ENCODE measurements at regions not wholly inside any gene's neighbourhood (a gene's known extent, or its start where the extent isn't known, plus 50 kb on each side); places are given as distances from the start of the nearest gene placed in this dataset.
A peak's percentile ranks its signal among the peaks of the same experiment; 100 is the strongest.
"Not testable (repeated sequence)": the region's sequence is repeated elsewhere in the genome, so short reads cannot be mapped to it uniquely, and the experiment has no call there.

GRCh38 chr11:129726179-129726578 lies 89.5 kb upstream of the TMEM45B start:
- DNase-seq (ENCODE audit: low read depth in 4 of 4, low spot score in 1 of 4) = no peak

DNA sequence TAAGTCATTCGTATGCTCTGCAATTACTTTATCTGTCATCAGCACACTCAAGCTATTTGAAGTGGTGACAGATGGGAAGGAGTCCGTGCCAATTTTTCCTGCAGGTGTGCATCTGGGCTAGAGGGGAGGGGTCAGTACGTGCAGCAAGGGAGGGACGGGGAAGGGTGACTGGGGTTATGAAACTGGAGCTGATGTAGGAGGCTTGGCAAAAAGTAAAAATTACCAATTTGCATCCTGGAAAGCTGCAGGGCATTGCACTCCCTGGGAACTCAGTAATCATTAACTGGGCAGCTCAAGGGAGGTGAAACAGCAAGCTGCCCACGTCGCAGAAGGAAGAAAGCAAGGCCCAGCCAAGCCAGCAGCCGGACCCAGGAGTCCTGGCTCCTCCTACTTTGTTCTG lies 87.1 kb upstream of the TMEM45B start:
- no peak for DNase-seq (ENCODE audit: low read depth in 4 of 4, low spot score in 1 of 4)

GRCh38 chr11:129729216-129729615 lies 86.4 kb upstream of the TMEM45B start:
- no peak for DNase-seq (ENCODE audit: low read depth in 4 of 4, low spot score in 1 of 4)

GRCh38 chr11:129729823-129730222 lies 85.8 kb upstream of the TMEM45B start:
- DNase-seq (ENCODE audit: low read depth in 4 of 4, low spot score in 1 of 4) = no peak

DNA sequence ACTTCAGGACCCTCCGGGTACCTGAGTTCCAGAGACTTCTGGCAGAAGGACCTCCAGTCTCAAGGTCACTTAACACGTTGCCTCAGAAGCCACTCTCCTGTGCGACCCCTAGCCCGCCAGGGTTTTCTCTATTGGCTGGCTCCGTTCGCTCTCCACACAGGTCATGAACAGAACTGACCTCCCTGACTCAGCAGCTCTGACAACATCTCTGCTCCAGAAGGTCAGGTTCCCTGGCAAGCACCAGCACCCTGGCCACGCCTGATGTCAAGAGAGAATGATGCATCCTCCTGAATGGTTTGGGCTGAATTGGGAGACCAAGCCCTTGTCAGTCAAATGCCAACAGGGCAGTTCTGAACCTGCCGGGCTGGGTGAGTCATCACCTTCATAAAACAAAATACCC lies 84.3 kb upstream of the TMEM45B start:
- no peak for DNase-seq (ENCODE audit: low read depth in 4 of 4, low spot score in 1 of 4)

- DNase-seq (ENCODE audit: low read depth in 4 of 4, low spot score in 1 of 4) = no peak
Measured at GRCh38 chr11:129732941-129733340, 82.7 kb upstream of the TMEM45B start.

DNA sequence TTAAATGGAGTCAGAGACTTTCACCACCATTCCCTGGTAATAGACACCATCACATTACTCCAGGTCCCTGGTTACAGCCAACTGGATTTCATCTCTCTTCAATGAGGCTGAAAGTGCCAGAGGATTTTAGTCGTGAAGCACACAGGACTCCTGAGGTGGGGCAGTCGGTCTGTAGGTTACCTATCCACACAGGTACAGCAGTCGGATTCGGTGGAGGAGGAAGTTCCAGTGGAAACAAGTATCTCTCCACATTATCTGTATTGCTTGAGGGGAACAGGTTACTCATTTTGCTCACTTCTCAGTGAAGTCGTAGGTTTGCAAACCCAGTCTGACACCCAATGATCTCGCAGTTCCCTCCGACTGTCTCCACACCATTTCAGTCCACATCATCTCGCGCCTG lies 82.3 kb upstream of the TMEM45B start:
- no peak for DNase-seq (ENCODE audit: low read depth in 4 of 4, low spot score in 1 of 4)

GRCh38 chr11:129733981-129734380 lies 81.7 kb upstream of the TMEM45B start:
- no peak for DNase-seq (ENCODE audit: low read depth in 4 of 4, low spot score in 1 of 4)

DNA sequence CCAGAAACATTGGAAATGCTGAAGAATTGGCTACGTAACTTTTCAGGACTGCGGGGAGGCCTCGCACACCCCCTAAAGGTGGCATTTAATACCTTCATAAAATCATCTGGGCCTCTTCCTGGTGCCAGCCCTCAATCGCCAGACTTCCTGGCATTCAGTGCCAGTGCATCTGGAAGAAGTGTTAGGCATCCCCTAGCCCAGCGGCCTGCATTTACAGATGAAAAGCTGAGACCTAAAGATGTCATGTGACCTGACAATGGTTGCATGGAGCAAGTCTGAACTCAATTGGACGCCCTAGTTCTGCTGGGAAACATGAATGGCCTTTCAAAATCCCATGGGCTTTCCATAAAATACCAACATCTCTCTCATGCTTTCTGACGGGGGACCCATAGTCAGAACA lies 81.0 kb upstream of the TMEM45B start:
- no peak for DNase-seq (ENCODE audit: low read depth in 4 of 4, low spot score in 1 of 4)

DNA sequence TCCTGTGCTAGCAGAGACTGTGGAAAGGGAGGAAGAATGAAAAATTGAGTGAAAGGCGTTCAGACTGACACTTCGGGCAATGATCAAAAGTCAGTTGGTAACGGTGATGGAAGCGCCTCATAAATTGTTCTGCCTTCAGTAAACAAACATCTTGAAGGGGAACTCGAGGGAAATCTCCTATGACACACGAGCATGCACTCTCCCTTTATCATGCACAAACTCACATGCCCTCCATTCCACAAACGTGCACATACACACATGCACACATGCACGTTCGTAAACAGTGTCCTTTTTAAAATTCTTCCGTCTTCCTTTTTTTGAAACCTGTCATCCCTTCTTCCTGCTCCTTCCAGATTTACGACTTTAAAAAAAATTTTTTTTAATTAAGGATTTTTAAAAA lies 77.8 kb upstream of the TMEM45B start:
- no peak for DNase-seq (ENCODE audit: low read depth in 4 of 4, low spot score in 1 of 4)

DNA sequence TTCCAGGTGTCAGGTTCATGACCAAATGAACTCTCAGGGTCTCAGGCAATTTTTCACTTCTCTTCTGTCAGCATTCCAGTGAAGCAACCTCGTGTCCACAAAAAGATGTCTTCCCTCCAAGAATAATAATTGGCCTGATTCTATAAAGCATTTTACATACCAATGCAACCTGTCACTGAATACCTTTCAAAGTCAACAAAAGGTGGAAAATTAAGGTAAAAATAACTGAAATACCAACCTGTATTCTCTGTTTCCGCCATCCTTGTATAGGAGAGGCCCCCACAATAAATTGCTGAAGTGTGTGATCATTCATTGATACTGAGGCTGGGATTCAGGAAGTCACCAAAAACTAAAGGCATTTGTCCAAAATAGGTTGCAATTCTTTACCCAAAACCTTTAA lies 77.4 kb upstream of the TMEM45B start:
- no peak for DNase-seq (ENCODE audit: low read depth in 4 of 4, low spot score in 1 of 4)

GRCh38 chr11:129739339-129739738 lies 76.3 kb upstream of the TMEM45B start:
- no peak for DNase-seq (ENCODE audit: low read depth in 4 of 4, low spot score in 1 of 4)

- DNase-seq (ENCODE audit: low read depth in 4 of 4, low spot score in 1 of 4) = no peak
Measured at GRCh38 chr11:129740125-129740719, 75.4 kb upstream of the TMEM45B start.

- no peak for DNase-seq (ENCODE audit: low read depth in 4 of 4, low spot score in 1 of 4)
Measured at GRCh38 chr11:129743112-129743815, 72.4 kb upstream of the TMEM45B start.

- no peak for DNase-seq (ENCODE audit: low read depth in 4 of 4, low spot score in 1 of 4)
Measured at GRCh38 chr11:129747071-129747470, 68.6 kb upstream of the TMEM45B start.

DNA sequence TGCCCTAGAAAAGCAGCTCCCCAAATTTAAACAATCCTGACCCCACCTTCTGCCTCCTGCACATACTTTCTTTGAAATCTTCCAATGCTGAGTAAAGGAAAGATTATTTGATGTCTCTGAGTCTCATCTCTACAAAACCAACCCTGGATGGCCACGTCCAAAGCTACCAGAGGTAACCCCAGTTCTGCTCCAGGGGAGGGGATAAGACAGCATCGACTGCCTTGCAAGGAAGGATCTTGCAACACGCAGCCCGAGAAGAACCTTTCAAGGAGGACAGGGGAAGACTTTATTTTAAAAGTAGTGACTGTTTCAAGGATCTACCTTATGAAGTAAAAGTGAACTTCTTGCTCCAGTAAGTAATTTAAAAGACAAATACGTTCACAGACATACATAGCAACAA lies 66.5 kb upstream of the TMEM45B start:
- no peak for DNase-seq (ENCODE audit: low read depth in 4 of 4, low spot score in 1 of 4)

DNA sequence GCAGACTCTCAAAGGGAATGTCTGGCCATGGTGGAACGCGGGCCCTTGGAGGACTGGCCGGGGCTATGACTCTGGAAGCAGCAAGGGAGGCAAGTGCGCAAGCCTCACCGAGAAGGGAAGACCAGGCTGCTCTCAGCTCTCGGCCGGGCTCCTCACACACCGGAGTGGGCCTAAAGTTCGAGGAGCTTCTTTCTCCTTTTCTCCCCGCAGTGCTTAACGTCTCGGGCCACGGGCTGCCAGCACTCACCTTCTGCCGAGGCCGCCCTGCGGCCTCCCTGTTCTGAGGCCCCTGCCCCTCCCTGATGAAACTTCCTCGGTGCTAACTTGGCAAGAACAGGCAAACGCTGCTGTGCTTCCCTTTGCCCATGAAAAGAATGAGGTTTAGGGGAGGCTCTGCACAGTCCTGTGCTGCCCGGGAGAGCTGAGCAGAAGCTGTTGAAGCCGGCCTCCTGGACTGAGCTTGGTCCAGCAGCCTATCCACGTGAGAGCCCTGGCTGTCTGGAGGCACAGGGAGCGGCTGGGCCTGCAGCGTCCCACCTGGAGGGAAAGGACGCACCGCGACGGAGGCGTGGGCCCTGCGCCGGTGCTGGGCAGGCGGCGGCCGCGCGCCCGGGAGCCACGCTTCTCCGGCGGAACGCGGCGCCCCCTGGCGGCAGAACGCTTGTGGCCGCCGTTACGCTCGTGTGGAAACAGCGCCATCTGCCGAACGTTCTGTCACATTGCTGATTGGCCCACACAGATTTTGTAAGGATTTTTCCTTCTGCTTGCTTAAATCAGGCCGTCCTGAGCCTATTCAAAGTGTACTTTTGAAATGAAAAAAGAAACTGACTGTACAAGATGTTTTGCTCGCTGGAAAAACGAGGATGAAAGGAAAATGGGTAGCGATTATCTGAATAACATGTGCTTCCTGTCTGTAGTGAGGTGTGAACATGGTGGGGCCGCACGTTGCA lies 65.0 kb upstream of the TMEM45B start:
- DNase-seq (ENCODE audit: low read depth in 4 of 4, low spot score in 1 of 4) = peak; percentile 61 to 73 (median 68)

DNA sequence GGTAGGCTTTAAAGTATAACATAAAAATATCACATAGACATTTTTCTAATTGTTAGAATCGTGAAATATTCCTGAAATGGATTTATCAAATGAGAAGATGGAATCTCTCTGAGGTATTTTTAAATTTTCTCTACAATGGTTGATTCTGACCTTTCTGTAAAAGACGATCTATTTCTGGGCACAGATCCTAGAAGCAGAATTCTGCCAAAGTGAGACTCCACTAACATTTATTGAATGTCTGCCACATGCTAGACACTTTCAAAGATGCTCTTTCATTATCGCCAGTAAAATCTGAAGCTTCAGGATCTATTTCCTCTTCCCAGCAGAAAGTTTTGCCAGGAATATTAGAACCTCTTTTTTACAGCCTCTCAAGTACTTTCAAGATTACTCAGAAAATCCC lies 64.1 kb upstream of the TMEM45B start:
- no peak for DNase-seq (ENCODE audit: low read depth in 4 of 4, low spot score in 1 of 4)

GRCh38 chr11:129763569-129763968 lies 52.1 kb upstream of the TMEM45B start:
- DNase-seq (ENCODE audit: low read depth in 4 of 4, low spot score in 1 of 4) = not testable (repeated sequence)

- not testable (repeated sequence) for DNase-seq (ENCODE audit: low read depth in 4 of 4, low spot score in 1 of 4)
Measured at GRCh38 chr11:129764204-129764603, 51.4 kb upstream of the TMEM45B start.
